22Rv1 (cell line): ENCODE measurements at regions not wholly inside any gene's neighbourhood (a gene's known extent, or its start where the extent isn't known, plus 50 kb on each side); places are given as distances from the start of the nearest gene placed in this dataset.

Experiments
- CTCF ChIP-seq: fragments of 450-650 bp; IDR thresholded peaks from 2 replicates; pipeline ENCODE4 v1.5.1; 2017; ENCODE audit warnings: mild to moderate bottlenecking
- ZFX ChIP-seq: fragments of 450-650 bp; IDR thresholded peaks from 2 replicates; pipeline ENCODE4 v1.6.1; 2017; ENCODE audit warnings: antibody characterized with exemption, borderline replicate concordance

DNA sequence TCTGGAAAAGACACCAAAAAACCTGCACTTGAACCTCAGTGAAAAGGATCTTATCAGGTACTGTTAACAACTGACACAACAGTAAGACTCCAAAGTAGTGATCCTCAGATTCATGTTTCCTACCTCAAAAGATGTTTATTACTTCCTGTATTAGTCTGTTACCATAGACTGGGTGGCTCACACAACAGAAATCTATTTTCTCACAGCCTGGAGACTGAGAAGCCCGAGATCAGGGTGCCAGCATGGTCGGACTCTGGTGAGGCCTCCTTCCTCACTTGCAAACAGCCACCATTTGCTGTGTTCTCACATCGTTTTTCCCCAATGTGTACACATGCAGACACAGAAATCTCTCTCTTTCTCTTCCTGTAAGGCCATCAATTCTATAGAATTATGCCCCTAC is 154.0 kb upstream of the THSD7A start:
- TF ChIP-seq CTCF (no peak), ZFX (no peak)
